KMS-11 (cell line): ENCODE measurements at regions not wholly inside any gene's neighbourhood (a gene's known extent, or its start where the extent isn't known, plus 50 kb on each side); places are given as distances from the start of the nearest gene placed in this dataset.

Source experiments
- H2AFZ ChIP-seq: fragments of 200-600 bp; sonication (generic); 2 replicates; pipeline ENCODE4 v1.6.1; 2016; ENCODE audit warnings: antibody characterized with exemption, mixed run types, low read depth
- H3K27ac ChIP-seq: fragments of 200-600 bp; sonication (generic); 2 replicates; pipeline ENCODE4 v1.6.1; 2016; ENCODE audit warnings: mild to moderate bottlenecking, mixed run types
- H3K27me3 ChIP-seq: fragments of 200-600 bp; sonication (generic); 2 replicates; pipeline ENCODE4 v1.6.1; 2017; ENCODE audit warnings: mild to moderate bottlenecking, low read depth, mixed run types, moderate library complexity; ENCODE audit not compliant: insufficient read depth
- H3K36me3 ChIP-seq: fragments of 200-600 bp; sonication (generic); 2 replicates; pipeline ENCODE4 v1.6.1; 2017; ENCODE audit warnings: mild to moderate bottlenecking, mixed run types; ENCODE audit not compliant: insufficient read depth
- H3K4me1 ChIP-seq: fragments of 200-600 bp; sonication (generic); 2 replicates; pipeline ENCODE4 v1.6.1; 2016; ENCODE audit warnings: mild to moderate bottlenecking, low read depth, mixed run types; ENCODE audit not compliant: poor library complexity, severe bottlenecking
- H3K4me2 ChIP-seq: fragments of 200-600 bp; sonication (generic); 2 replicates; pipeline ENCODE4 v1.7.0; 2016; ENCODE audit warnings: mild to moderate bottlenecking, mixed run types
- H3K4me3 ChIP-seq: fragments of 200-600 bp; sonication (generic); IDR thresholded peaks from 2 replicates; pipeline ENCODE4 v1.6.1; 2017; ENCODE audit warnings: low read depth, low read length, mixed read lengths; ENCODE audit not compliant: insufficient read depth
- H3K79me2 ChIP-seq: fragments of 200-600 bp; sonication (generic); 2 replicates; pipeline ENCODE4 v1.6.1; 2016; ENCODE audit warnings: low read depth, mixed run types; ENCODE audit not compliant: insufficient read depth
- H3K9ac ChIP-seq: fragments of 200-600 bp; sonication (generic); 2 replicates; pipeline ENCODE4 v1.6.1; 2016; ENCODE audit warnings: mild to moderate bottlenecking, mixed run types
- H4K20me1 ChIP-seq: fragments of 200-600 bp; sonication (generic); 2 replicates; pipeline ENCODE4 v1.6.1; 2016; ENCODE audit warnings: mild to moderate bottlenecking, mixed run types; ENCODE audit not compliant: insufficient read depth
- CTCF ChIP-seq: fragments of 200-600 bp; sonication (generic); conservative IDR thresholded peaks from 2 replicates; pipeline ENCODE4 v1.6.1; 2017; ENCODE audit warnings: low read depth, mild to moderate bottlenecking, antibody characterized with exemption, low read length, moderate library complexity, mixed read lengths

- Histone ChIP-seq H4K20me1 (no peaks in the 10 kb centered on the region), H3K79me2 (no peaks in the 10 kb centered on the region), H3K27ac (no peak overlapping the region), H2AFZ (no peak overlapping the region), H3K4me2 (no peak overlapping the region), H3K4me3 (no peak overlapping the region), H3K27me3 (no peaks in the 10 kb centered on the region), H3K4me1 (no peaks in the 10 kb centered on the region), H3K36me3 (no peaks in the 10 kb centered on the region), H3K9ac (no peak overlapping the region)
- no peak for TF ChIP-seq CTCF
Observed at GRCh38 chr4:52368895-52369294, 290.2 kb downstream of the USP46 start.

- Histone ChIP-seq H3K9ac (no peak overlapping the region), H3K4me3 (no peak overlapping the region), H3K36me3 (no peaks in the 10 kb centered on the region), H3K4me2 (no peak overlapping the region), H3K79me2 (no peaks in the 10 kb centered on the region), H2AFZ (no peak overlapping the region), H3K27ac (no peak overlapping the region), H3K4me1 (no peaks in the 10 kb centered on the region), H3K27me3 (no peaks in the 10 kb centered on the region), H4K20me1 (no peaks in the 10 kb centered on the region)
- TF ChIP-seq CTCF, result no peak
Observed at GRCh38 chr4:52369649-52370048, 289.5 kb downstream of the USP46 start.

DNA sequence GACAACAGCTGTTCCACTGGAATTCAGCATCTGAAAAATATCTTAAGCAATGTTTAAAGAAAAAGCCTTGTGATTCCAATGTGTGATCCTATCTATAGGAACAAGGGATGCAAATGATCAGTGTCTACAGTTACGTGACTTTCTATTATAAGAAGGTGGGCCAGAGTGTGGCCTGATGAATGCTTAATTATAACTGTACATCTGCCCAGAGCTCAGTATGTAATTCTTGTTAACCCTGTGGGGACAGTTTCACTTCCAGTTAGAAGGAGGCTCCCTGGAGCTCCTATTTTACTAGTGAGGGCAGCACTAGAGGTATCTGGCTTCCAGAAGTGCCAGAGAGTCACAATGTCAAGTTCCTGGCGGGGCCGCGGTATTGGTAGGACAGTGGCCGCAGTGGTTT is 288.5 kb downstream of the USP46 start:
- Histone ChIP-seq H3K36me3 (no peaks in the 10 kb centered on the region), H3K9ac (no peak overlapping the region)
- no peak for TF ChIP-seq CTCF

GRCh38 chr4:52371841-52372240 is 287.3 kb downstream of the USP46 start:
- Histone ChIP-seq H3K4me1 (peaks cover 2% of the 10 kb centered on the region), H4K20me1 (no peaks in the 10 kb centered on the region), H3K9ac (no peak overlapping the region), H3K36me3 (no peaks in the 10 kb centered on the region), H3K27me3 (no peaks in the 10 kb centered on the region), H3K4me3 (no peak overlapping the region), H3K4me2 (no peak overlapping the region), H3K79me2 (no peaks in the 10 kb centered on the region), H2AFZ (no peak overlapping the region), H3K27ac (no peak overlapping the region)
- TF ChIP-seq CTCF, result no peak

More for the DNA sequence above, 288.5 kb downstream of the USP46 start:
- no peak overlapping the region for H3K27ac ChIP-seq
- no peaks in the 10 kb centered on the region for H3K79me2 ChIP-seq
- no peak overlapping the region for H3K4me3 ChIP-seq
- H2AFZ ChIP-seq, result no peak overlapping the region
- H3K27me3 ChIP-seq, result no peaks in the 10 kb centered on the region
- no peaks in the 10 kb centered on the region for H4K20me1 ChIP-seq
- H3K4me2 ChIP-seq, result no peak overlapping the region
- no peaks in the 10 kb centered on the region for H3K4me1 ChIP-seq
